Gastrocnemius medialis (tissue), 4 donors: ENCODE measurements at regions not wholly inside any gene's neighbourhood (a gene's known extent, or its start where the extent isn't known, plus 50 kb on each side); places are given as distances from the start of the nearest gene placed in this dataset.

Experiments
- CTCF ChIP-seq, 5 experiments: fragments of 450-650 bp in 3 of 5; fragments of 200-600 bp in 2 of 5; sonication (generic) in 2 of 5; IDR thresholded peaks in 4 of 5; conservative IDR thresholded peaks in 1 of 5; 1 replicate in 4 of 5; 2 replicates in 1 of 5; pipeline ENCODE4 v1.5.1; 2016 to 2019; ENCODE audit warnings: antibody characterized with exemption in 5 of 5, mild to moderate bottlenecking in 3 of 5, moderate library complexity in 3 of 5
- POLR2A ChIP-seq, 2 donors: fragments of 450-650 bp; IDR thresholded peaks; one replicate each; pipeline ENCODE4 v1.6.1; 2017; ENCODE audit warnings: antibody characterized with exemption in 2 of 2, mild to moderate bottlenecking in 2 of 2, moderate library complexity in 2 of 2

- TF ChIP-seq CTCF (IDR thresholded peaks at IDR 0.05 in 4 of 5, conservative IDR thresholded peaks at IDR 0.05 in 1 of 5) (no peak), POLR2A (IDR thresholded peaks at IDR 0.05) (no peak)
Measured at GRCh38 chr20:48282591-48283228, 497.4 kb upstream of the SULF2 start.
